ENCODE measurements at regions not wholly inside any gene's neighbourhood (a gene's known extent, or its start where the extent isn't known, plus 50 kb on each side); places are given as distances from the start of the nearest gene placed in this dataset.

DNA sequence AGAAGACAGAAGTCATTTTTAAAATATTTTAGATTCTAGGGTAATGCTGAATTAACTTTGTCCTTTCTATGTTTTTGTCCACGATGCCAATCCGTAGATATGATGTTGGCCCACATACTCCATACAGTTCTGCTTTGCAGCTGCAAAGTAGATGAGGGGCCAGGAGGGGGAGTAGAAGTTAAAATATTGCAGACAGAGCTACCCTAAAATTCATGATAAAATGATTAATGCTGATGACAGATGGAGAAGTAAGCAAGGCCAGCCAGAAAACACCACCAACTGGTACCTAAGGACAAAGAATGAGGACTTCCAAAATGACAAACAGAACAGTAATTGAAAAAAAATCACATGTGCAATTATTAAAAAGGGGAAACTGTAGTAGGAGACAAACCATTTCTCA, 756.6 kb upstream of the ARPP21 start:
- no peak for DNase-seq (ENCODE audit: low read depth)
- TF ChIP-seq CTCF (IDR thresholded peaks at IDR 0.05; ENCODE audit: insufficient read depth, low read length, poor library complexity, severe bottlenecking) = peak; percentile 26
- H3K36me3 ChIP-seq (ENCODE audit: control insufficient read depth, insufficient read depth, low read length) = no peaks in the 10 kb centered on the region
- no peaks in the 10 kb centered on the region for H3K27me3 ChIP-seq (ENCODE audit: control insufficient read depth, insufficient read depth, low read length)
- no peak overlapping the region for H3K4me3 ChIP-seq (ENCODE audit: low read depth, low read length)

GRCh38 chr3:34884007-34884406, 755.3 kb upstream of the ARPP21 start:
- no peak for TF ChIP-seq CTCF (IDR thresholded peaks at IDR 0.05; ENCODE audit: insufficient read depth, low read length, poor library complexity, severe bottlenecking)
- H3K36me3 ChIP-seq (ENCODE audit: control insufficient read depth, insufficient read depth, low read length) = no peaks in the 10 kb centered on the region
- H3K4me3 ChIP-seq (ENCODE audit: low read depth, low read length) = no peak overlapping the region
- no peak for DNase-seq (ENCODE audit: low read depth)
- no peaks in the 10 kb centered on the region for H3K27me3 ChIP-seq (ENCODE audit: control insufficient read depth, insufficient read depth, low read length)

DNA sequence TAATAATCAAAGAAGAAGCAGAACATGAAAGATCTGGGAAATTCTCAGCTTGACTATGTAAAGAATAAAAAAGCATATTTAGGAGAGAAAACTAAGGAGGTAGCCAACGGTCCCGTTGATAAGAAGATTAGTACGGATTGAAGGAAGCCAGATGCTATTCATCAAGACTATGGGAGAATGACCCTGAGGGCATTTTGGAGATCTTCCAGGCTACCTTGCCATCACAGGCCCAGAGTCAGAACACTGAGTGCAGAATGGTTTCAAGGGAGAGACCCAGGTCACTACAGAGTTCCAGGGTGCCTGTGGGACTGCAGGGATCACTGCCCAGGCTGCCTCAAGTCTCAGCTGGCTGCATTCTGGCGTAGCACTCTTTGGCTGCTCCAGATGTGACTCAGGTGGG, 752.9 kb upstream of the ARPP21 start:
- Histone ChIP-seq H3K4me3 (ENCODE audit: low read depth, low read length) (no peak overlapping the region), H3K36me3 (ENCODE audit: control insufficient read depth, insufficient read depth, low read length) (no peaks in the 10 kb centered on the region), H3K27me3 (ENCODE audit: control insufficient read depth, insufficient read depth, low read length) (no peaks in the 10 kb centered on the region)
- DNase-seq (ENCODE audit: low read depth) = no peak
- TF ChIP-seq CTCF (IDR thresholded peaks at IDR 0.05; ENCODE audit: insufficient read depth, low read length, poor library complexity, severe bottlenecking) = no peak

DNA sequence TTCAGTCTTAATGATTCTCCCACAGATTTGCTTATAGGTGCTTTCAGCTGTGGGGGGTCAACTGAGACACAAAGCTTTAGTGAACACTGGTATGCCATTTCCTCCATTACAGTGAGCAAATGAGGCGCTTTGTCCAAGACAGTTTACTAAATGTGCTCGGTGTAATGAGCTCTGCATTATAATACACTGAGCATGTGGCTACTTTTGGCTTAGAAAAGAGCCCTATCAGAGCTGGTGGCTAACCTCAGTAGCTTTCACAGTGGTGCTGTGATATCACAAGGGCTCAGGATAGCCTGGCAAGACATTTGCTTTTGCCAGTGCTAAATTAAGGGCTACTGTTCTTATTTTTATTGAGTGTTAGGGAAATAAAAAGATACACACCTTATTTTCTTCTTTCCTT, 749.7 kb upstream of the ARPP21 start:
- Histone ChIP-seq H3K4me3 (ENCODE audit: low read depth, low read length) (no peak overlapping the region), H3K36me3 (ENCODE audit: control insufficient read depth, insufficient read depth, low read length) (no peaks in the 10 kb centered on the region), H3K27me3 (ENCODE audit: control insufficient read depth, insufficient read depth, low read length) (no peaks in the 10 kb centered on the region)
- TF ChIP-seq CTCF (IDR thresholded peaks at IDR 0.05; ENCODE audit: insufficient read depth, low read length, poor library complexity, severe bottlenecking) = no peak
- no peak for DNase-seq (ENCODE audit: low read depth)

GRCh38 chr3:34890247-34890646, 749.1 kb upstream of the ARPP21 start:
- no peaks in the 10 kb centered on the region for H3K27me3 ChIP-seq (ENCODE audit: control insufficient read depth, insufficient read depth, low read length)
- no peak for TF ChIP-seq CTCF (IDR thresholded peaks at IDR 0.05; ENCODE audit: insufficient read depth, low read length, poor library complexity, severe bottlenecking)
- H3K4me3 ChIP-seq (ENCODE audit: low read depth, low read length) = no peak overlapping the region
- H3K36me3 ChIP-seq (ENCODE audit: control insufficient read depth, insufficient read depth, low read length) = no peaks in the 10 kb centered on the region
- no peak for DNase-seq (ENCODE audit: low read depth)

DNA sequence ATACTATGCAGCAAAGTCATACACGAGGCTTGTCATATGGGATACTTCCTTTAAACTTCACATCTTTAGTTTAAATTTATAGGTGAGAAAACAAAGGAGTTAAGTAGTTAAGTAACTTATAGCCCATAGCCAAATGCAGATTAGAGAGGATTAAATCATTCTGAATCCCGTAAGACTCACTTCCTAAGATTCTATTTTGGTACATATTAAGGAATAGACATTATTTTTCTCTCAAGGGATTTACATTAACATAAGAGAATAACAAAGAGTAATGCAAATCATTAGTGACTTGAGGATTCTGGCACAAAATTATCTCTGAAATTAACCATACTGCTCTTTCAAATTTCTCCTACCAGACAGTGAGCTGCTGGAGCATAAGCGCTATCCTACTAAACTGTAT, 747.4 kb upstream of the ARPP21 start:
- no peak for TF ChIP-seq CTCF (IDR thresholded peaks at IDR 0.05; ENCODE audit: insufficient read depth, low read length, poor library complexity, severe bottlenecking)
- H3K27me3 ChIP-seq (ENCODE audit: control insufficient read depth, insufficient read depth, low read length) = no peaks in the 10 kb centered on the region
- no peak overlapping the region for H3K4me3 ChIP-seq (ENCODE audit: low read depth, low read length)
- no peaks in the 10 kb centered on the region for H3K36me3 ChIP-seq (ENCODE audit: control insufficient read depth, insufficient read depth, low read length)
- DNase-seq (ENCODE audit: low read depth) = no peak
